A549 (cell line): ENCODE measurements at regions not wholly inside any gene's neighbourhood (a gene's known extent, or its start where the extent isn't known, plus 50 kb on each side); places are given as distances from the start of the nearest gene placed in this dataset.

Experiments used
- ATAC-seq, 2 experiments: fragments of 200-7000 bp in 1 of 2; fragments of >200 bp in 1 of 2; cut with Nextera tagmentation in 1 of 2; cut with Tn5 transposase in 1 of 2; 3 replicates each; pipeline versions ENCODE4 v1.8.0 to v1.9.1; 2018 to 2020; ENCODE audit warnings: mild to moderate bottlenecking in 1 of 2, moderate library complexity in 1 of 2
- CTCF ChIA-PET: fragments of 300-600 bp; sonication (Branson Sonifier 250); formaldehyde crosslinking; extraction: SDS; loops from one replicate; lab custom pipeline; 2021; ENCODE audit warnings: antibody characterized with exemption, inconsistent platforms; lab: Yijun Ruan, JAX
- POLR2A ChIA-PET: fragments of 350-600 bp; formaldehyde crosslinking; extraction: SDS; loops from one replicate; lab custom pipeline; 2021; ENCODE audit warnings: antibody characterized with exemption, inconsistent platforms; lab: Yijun Ruan, JAX
- DNase-seq, 2 experiments: peaks; one replicate each; pipeline versions ENCODE4 v3.0.0 to v3.0.0-alpha.2; 2011 to 2016; ENCODE audit warnings: low read depth in 1 of 2, low spot score in 1 of 2
- FAIRE-seq: peaks from 2 replicates; lab custom pipeline; 2011; peaks lifted over from hg19 to GRCh38; lab: Jason Lieb, UNC
- H3K27ac ChIP-seq, 2 experiments: fragments of >200 bp; sonication (Bioruptor Twin); formaldehyde crosslinking; 3 replicates each; pipeline ENCODE4 v1.5.1; 2016 to 2017
- H3K4me1 ChIP-seq: fragments of >200 bp; sonication (Bioruptor Twin); formaldehyde crosslinking; 3 replicates; pipeline ENCODE4 v1.6.1; 2016
- H3K4me2 ChIP-seq: fragments of >200 bp; sonication (Bioruptor Twin); formaldehyde crosslinking; 3 replicates; pipeline ENCODE4 v1.6.1; 2016
- H3K4me3 ChIP-seq: fragments of >200 bp; sonication (Bioruptor Twin); formaldehyde crosslinking; 3 replicates; pipeline ENCODE4 v1.5.1; 2016
- H3K9me3 ChIP-seq: fragments of >200 bp; sonication (Bioruptor Twin); formaldehyde crosslinking; 3 replicates; pipeline ENCODE4 v1.6.1; 2016
- BHLHE40 ChIP-seq: IDR thresholded peaks from 2 replicates; pipeline ENCODE4 v1.6.1; 2012; ENCODE audit warnings: low read depth, low read length, inconsistent platforms
- CBX8 ChIP-seq: fragments of 200-600 bp; sonication (generic); IDR thresholded peaks from 2 replicates; pipeline ENCODE4 v1.6.1; 2016
- EHMT2 ChIP-seq: fragments of 200-600 bp; sonication (generic); IDR thresholded peaks from 2 replicates; pipeline ENCODE4 v1.6.1; 2016; ENCODE audit warnings: antibody characterized with exemption, low read depth, mild to moderate bottlenecking, moderate library complexity
- ESRRA ChIP-seq: fragments of 150-350 bp; IDR thresholded peaks from 2 replicates; pipeline ENCODE4 v1.6.1; 2014; ENCODE audit warnings: mild to moderate bottlenecking, low read length, borderline replicate concordance
- FOSL2 ChIP-seq, 2 experiments: fragments of 450-650 bp in 1 of 2; fragments of >200 bp in 1 of 2; sonication (Bioruptor Twin) in 1 of 2; formaldehyde crosslinking; IDR thresholded peaks; 2 replicates each; pipeline versions ENCODE4 v1.5.0 to v1.6.1; 2016 to 2020; ENCODE audit warnings: mild to moderate bottlenecking in 1 of 2, moderate library complexity in 1 of 2
- FOXS1 ChIP-seq: fragments of 250-450 bp; sonication (Bioruptor Pico); IDR thresholded peaks from 2 replicates; pipeline ENCODE4 v1.5.0; 2020; ENCODE audit warnings: mild to moderate bottlenecking, moderate library complexity
- HEYL ChIP-seq: fragments of 250-450 bp; sonication (Bioruptor Pico); IDR thresholded peaks from 2 replicates; pipeline ENCODE4 v1.8.0; 2021; ENCODE audit warnings: mild to moderate bottlenecking, moderate library complexity
- HOXA7 ChIP-seq: fragments of 250-450 bp; sonication (Bioruptor Pico); IDR thresholded peaks from 2 replicates; pipeline ENCODE4 v1.5.0; 2020; ENCODE audit warnings: mild to moderate bottlenecking, moderate library complexity
- JUNB ChIP-seq: fragments of >200 bp; sonication (Bioruptor Twin); formaldehyde crosslinking; IDR thresholded peaks from 2 replicates; pipeline ENCODE4 v1.6.1; 2016
- MAFK ChIP-seq: fragments of 450-650 bp; IDR thresholded peaks from 2 replicates; pipeline ENCODE4 v1.6.1; 2014; ENCODE audit not compliant: partially characterized antibody
- MYC ChIP-seq: IDR thresholded peaks from 2 replicates; pipeline ENCODE4 v1.6.1; 2012; ENCODE audit warnings: mild to moderate bottlenecking, inconsistent platforms, low read length, improper control_type of control experiment, borderline replicate concordance
- POLR2AphosphoS2 ChIP-seq: conservative IDR thresholded peaks from 2 replicates; pipeline ENCODE4 v1.6.1; 2012; ENCODE audit warnings: low read length, improper control_type of control experiment, inconsistent platforms
- RARB ChIP-seq: fragments of 250-450 bp; sonication (Bioruptor Pico); IDR thresholded peaks from 2 replicates; pipeline ENCODE4 v1.8.0; 2021; ENCODE audit warnings: mild to moderate bottlenecking, moderate library complexity
- RCOR1 ChIP-seq: fragments of 150-350 bp; IDR thresholded peaks from 2 replicates; pipeline ENCODE4 v1.6.1; 2014; ENCODE audit warnings: antibody characterized with exemption, low read length, low read depth
- RFX5 ChIP-seq: fragments of 450-650 bp; IDR thresholded peaks from 2 replicates; pipeline ENCODE4 v1.7.1; 2014; ENCODE audit warnings: antibody characterized with exemption, mild to moderate bottlenecking, moderate library complexity
- SREBF2 ChIP-seq: fragments of 450-650 bp; IDR thresholded peaks from 2 replicates; pipeline ENCODE4 v1.6.1; 2014; ENCODE audit warnings: mild to moderate bottlenecking, moderate library complexity
- ZC3H11A ChIP-seq: fragments of 450-650 bp; IDR thresholded peaks from 2 replicates; pipeline ENCODE4 v1.6.1; 2014; ENCODE audit warnings: antibody characterized with exemption, mild to moderate bottlenecking
- ZFP36 ChIP-seq: fragments of 450-650 bp; IDR thresholded peaks from 2 replicates; pipeline ENCODE4 v1.6.1; 2014; ENCODE audit warnings: borderline replicate concordance; ENCODE audit not compliant: partially characterized antibody
- ZSCAN20 ChIP-seq: fragments of 250-450 bp; sonication (Bioruptor Pico); IDR thresholded peaks from 2 replicates; pipeline ENCODE4 v1.8.0; 2022; ENCODE audit warnings: mild to moderate bottlenecking, moderate library complexity
- WGBS: methylation state at CpG from one replicate; pipeline ENCODE4 v1.1.6; 2017; ENCODE audit errors: missing lambda C conversion rate; 5-methylcytosine and 5-hydroxymethylcytosine counted together
- TF ChIP-seq, protein P1 (sequence below): fragments of >200 bp; sonication (Bioruptor Twin); formaldehyde crosslinking; IDR thresholded peaks from 3 replicates; pipeline ENCODE4 v1.6.1; 2016
- TF ChIP-seq, protein P2 (sequence below): fragments of 200-600 bp; sonication (generic); IDR thresholded peaks from 2 replicates; pipeline ENCODE4 v1.6.1; 2016; ENCODE audit warnings: antibody characterized with exemption, mild to moderate bottlenecking, moderate library complexity
- TF ChIP-seq, protein P3 (sequence below): fragments of >200 bp; sonication (Bioruptor Twin); formaldehyde crosslinking; IDR thresholded peaks from 3 replicates; pipeline ENCODE4 v1.5.1; 2016

DNA sequence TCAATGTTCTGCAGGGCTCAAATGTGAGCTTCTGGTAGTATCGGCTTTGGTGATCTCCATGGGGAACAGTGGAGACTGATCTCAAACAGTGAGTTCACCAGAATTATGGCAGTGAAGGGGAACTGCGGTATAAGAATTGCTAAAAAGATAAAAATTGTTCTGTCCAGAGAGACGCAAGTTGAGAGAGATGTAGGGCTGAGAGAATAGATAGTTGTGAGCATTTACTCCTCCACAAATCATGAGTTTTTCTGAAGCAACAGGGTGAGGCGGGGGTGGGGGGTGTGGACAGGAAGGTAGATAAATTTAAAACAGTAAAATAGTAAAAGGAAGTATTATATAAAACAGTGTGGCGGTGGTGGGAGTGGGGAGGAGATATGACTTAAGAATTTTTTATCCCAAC lies 98.6 kb upstream of the NEDD9 start:
- Histone ChIP-seq H3K9me3 (no peaks in the 10 kb centered on the region), H3K4me1 (no peaks in the 10 kb centered on the region), H3K4me3 (no peak overlapping the region), H3K4me2 (no peak overlapping the region), H3K27ac (peak overlapping the region in 1 of 2 experiments; percentile 53; a peak in 2 of 6 replicates)
- no peak for TF ChIP-seq EHMT2
- TF ChIP-seq MAFK = no peak
- TF ChIP-seq CBX8 = no peak
- no peak for TF ChIP-seq ESRRA
- TF ChIP-seq JUNB = no peak
- no peak for TF ChIP-seq ZC3H11A
- TF ChIP-seq, protein P1, sequence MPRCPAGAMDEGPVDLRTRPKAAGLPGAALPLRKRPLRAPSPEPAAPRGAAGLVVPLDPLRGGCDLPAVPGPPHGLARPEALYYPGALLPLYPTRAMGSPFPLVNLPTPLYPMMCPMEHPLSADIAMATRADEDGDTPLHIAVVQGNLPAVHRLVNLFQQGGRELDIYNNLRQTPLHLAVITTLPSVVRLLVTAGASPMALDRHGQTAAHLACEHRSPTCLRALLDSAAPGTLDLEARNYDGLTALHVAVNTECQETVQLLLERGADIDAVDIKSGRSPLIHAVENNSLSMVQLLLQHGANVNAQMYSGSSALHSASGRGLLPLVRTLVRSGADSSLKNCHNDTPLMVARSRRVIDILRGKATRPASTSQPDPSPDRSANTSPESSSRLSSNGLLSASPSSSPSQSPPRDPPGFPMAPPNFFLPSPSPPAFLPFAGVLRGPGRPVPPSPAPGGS = no peak
- TF ChIP-seq BHLHE40 = no peak
- TF ChIP-seq FOSL2 (IDR thresholded peaks at IDR 0.05) = no peak
- no peak for TF ChIP-seq FOSL2 (CRISPR knock-in tag; IDR thresholded peaks at IDR 0.05)
- TF ChIP-seq HEYL = no peak
- TF ChIP-seq RCOR1 = no peak
- no peak for TF ChIP-seq RARB (CRISPR knock-in tag)
- TF ChIP-seq RFX5 = no peak
- no peak for TF ChIP-seq MYC
- no peak for TF ChIP-seq SREBF2
- WGBS = 87% methylated on average over 5 of the region's 5 CpGs
- DNase-seq (no peak), FAIRE-seq (no peak), ATAC-seq (no peak)
- CTCF ChIA-PET = interaction anchor here (1.1 kb wide), 1 partner anchor 165 kb away, joined by 4 read pairs; no protein-coding TSS in a partner anchor
- POLR2A ChIA-PET = no interaction called here

DNA sequence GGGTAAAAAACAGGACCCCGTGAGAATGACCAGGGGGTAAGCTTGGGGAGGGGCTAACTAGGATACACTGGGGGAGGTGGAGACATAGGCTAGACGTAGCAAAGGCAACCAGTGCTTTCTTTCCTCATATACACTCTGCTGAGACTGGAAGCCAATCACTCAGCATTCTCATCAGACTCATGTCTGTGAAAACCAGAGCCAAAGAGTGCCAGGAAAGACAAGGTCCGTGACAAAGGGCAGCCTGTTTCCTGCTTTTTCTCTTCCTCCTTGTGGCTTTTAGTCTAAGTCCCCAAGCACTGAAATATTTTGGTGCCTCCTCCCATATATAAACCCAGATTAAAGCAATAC lies 97.9 kb upstream of the NEDD9 start:
- FAIRE-seq = no peak
- CTCF ChIA-PET = interaction anchor here (1.4 kb wide), 1 partner anchor 166 kb away, joined by 6 read pairs; no protein-coding TSS in a partner anchor
- DNase-seq = no peak
- POLR2A ChIA-PET = no interaction called here
- TF ChIP-seq, protein P2, sequence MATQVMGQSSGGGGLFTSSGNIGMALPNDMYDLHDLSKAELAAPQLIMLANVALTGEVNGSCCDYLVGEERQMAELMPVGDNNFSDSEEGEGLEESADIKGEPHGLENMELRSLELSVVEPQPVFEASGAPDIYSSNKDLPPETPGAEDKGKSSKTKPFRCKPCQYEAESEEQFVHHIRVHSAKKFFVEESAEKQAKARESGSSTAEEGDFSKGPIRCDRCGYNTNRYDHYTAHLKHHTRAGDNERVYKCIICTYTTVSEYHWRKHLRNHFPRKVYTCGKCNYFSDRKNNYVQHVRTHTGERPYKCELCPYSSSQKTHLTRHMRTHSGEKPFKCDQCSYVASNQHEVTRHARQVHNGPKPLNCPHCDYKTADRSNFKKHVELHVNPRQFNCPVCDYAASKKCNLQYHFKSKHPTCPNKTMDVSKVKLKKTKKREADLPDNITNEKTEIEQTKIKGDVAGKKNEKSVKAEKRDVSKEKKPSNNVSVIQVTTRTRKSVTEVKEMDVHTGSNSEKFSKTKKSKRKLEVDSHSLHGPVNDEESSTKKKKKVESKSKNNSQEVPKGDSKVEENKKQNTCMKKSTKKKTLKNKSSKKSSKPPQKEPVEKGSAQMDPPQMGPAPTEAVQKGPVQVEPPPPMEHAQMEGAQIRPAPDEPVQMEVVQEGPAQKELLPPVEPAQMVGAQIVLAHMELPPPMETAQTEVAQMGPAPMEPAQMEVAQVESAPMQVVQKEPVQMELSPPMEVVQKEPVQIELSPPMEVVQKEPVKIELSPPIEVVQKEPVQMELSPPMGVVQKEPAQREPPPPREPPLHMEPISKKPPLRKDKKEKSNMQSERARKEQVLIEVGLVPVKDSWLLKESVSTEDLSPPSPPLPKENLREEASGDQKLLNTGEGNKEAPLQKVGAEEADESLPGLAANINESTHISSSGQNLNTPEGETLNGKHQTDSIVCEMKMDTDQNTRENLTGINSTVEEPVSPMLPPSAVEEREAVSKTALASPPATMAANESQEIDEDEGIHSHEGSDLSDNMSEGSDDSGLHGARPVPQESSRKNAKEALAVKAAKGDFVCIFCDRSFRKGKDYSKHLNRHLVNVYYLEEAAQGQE = no peak
- TF ChIP-seq ZFP36 (no peak), HOXA7 (CRISPR knock-in tag) (no peak), ZSCAN20 (CRISPR knock-in tag) (no peak), POLR2AphosphoS2 (no peak), ESRRA (no peak), FOXS1 (CRISPR knock-in tag) (no peak), BHLHE40 (no peak)
- TF ChIP-seq, protein P3, sequence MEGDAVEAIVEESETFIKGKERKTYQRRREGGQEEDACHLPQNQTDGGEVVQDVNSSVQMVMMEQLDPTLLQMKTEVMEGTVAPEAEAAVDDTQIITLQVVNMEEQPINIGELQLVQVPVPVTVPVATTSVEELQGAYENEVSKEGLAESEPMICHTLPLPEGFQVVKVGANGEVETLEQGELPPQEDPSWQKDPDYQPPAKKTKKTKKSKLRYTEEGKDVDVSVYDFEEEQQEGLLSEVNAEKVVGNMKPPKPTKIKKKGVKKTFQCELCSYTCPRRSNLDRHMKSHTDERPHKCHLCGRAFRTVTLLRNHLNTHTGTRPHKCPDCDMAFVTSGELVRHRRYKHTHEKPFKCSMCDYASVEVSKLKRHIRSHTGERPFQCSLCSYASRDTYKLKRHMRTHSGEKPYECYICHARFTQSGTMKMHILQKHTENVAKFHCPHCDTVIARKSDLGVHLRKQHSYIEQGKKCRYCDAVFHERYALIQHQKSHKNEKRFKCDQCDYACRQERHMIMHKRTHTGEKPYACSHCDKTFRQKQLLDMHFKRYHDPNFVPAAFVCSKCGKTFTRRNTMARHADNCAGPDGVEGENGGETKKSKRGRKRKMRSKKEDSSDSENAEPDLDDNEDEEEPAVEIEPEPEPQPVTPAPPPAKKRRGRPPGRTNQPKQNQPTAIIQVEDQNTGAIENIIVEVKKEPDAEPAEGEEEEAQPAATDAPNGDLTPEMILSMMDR = no peak
- no peaks in the 10 kb centered on the region for H3K4me1 ChIP-seq
- H3K4me3 ChIP-seq = no peak overlapping the region
- WGBS = 87% methylated on average over 3 of the region's 3 CpGs
- H3K4me2 ChIP-seq = no peak overlapping the region
- H3K27ac ChIP-seq = peak overlapping the region in 1 of 2 experiments; percentile 53; a peak in 3 of 6 replicates
- no peaks in the 10 kb centered on the region for H3K9me3 ChIP-seq
- ATAC-seq = no peak
